GM19438 (cell line): ENCODE measurements at regions not wholly inside any gene's neighbourhood (a gene's known extent, or its start where the extent isn't known, plus 50 kb on each side); places are given as distances from the start of the nearest gene placed in this dataset.
A peak's percentile ranks its signal among the peaks of the same experiment; 100 is the strongest.
"Not testable (repeated sequence)": the region's sequence is repeated elsewhere in the genome, so short reads cannot be mapped to it uniquely, and the experiment has no call there.

Experiments
- ATAC-seq: cut with Tn5 transposase; IDR thresholded peaks from one replicate; pipeline ENCODE4 v1.9.1; 2021; ENCODE audit warnings: low read depth; ENCODE audit not compliant: unreplicated experiment

GRCh38 chr3:153956613-153957012 is 164.6 kb upstream of the ARHGEF26 start:
- no peak for ATAC-seq

GRCh38 chr3:153957421-153957820 is 163.8 kb upstream of the ARHGEF26 start:
- ATAC-seq, result no peak

GRCh38 chr3:153958635-153959595 is 162.3 kb upstream of the ARHGEF26 start:
- ATAC-seq, result no peak

GRCh38 chr3:153960458-153961074 is 160.6 kb upstream of the ARHGEF26 start:
- no peak for ATAC-seq

- ATAC-seq, result no peak
Measured at GRCh38 chr3:153961494-153961893, 159.7 kb upstream of the ARHGEF26 start.

- ATAC-seq, result no peak
Measured at GRCh38 chr3:153963012-153963411, 158.2 kb upstream of the ARHGEF26 start.

- no peak for ATAC-seq
Measured at GRCh38 chr3:153967260-153967659, 153.9 kb upstream of the ARHGEF26 start.

GRCh38 chr3:153970047-153970446 is 151.1 kb upstream of the ARHGEF26 start:
- peak; percentile 53 for ATAC-seq

- no peak for ATAC-seq
Measured at GRCh38 chr3:153970741-153971347, 150.3 kb upstream of the ARHGEF26 start.

- ATAC-seq, result no peak
Measured at GRCh38 chr3:153972862-153973261, 148.3 kb upstream of the ARHGEF26 start.

GRCh38 chr3:153973722-153974265 is 147.4 kb upstream of the ARHGEF26 start:
- peak; percentile 53 for ATAC-seq

- peak; percentile 30 for ATAC-seq
Measured at GRCh38 chr3:153974614-153975013, 146.6 kb upstream of the ARHGEF26 start.

- no peak for ATAC-seq
Measured at GRCh38 chr3:153976891-153977554, 144.2 kb upstream of the ARHGEF26 start.

GRCh38 chr3:153978006-153978405 is 143.2 kb upstream of the ARHGEF26 start:
- ATAC-seq, result no peak

GRCh38 chr3:153979418-153980251 is 141.6 kb upstream of the ARHGEF26 start:
- no peak for ATAC-seq

GRCh38 chr3:153980252-153980590 is 141.0 kb upstream of the ARHGEF26 start:
- no peak for ATAC-seq

- not testable (repeated sequence) for ATAC-seq
Measured at GRCh38 chr3:153997364-153997763, 123.8 kb upstream of the ARHGEF26 start.

GRCh38 chr3:154003649-154004048 is 117.5 kb upstream of the ARHGEF26 start:
- no peak for ATAC-seq

GRCh38 chr3:154011036-154011435 is 110.2 kb upstream of the ARHGEF26 start:
- ATAC-seq, result no peak

- ATAC-seq, result no peak
Measured at GRCh38 chr3:154013736-154014135, 107.5 kb upstream of the ARHGEF26 start.
